Osteocyte (in vitro differentiated cells): ENCODE measurements at regions not wholly inside any gene's neighbourhood (a gene's known extent, or its start where the extent isn't known, plus 50 kb on each side); places are given as distances from the start of the nearest gene placed in this dataset.

Source experiments
- DNase-seq: peaks from one replicate; pipeline ENCODE4 v3.0.0; 2021; ENCODE audit warnings: mixed read lengths; ENCODE audit not compliant: unreplicated experiment; ENCODE audit errors: extremely low spot score
- H3K27ac Mint-ChIP-seq: one replicate; pipeline ENCODE4 v1.8.0; 2021; ENCODE audit warnings: mild to moderate bottlenecking, mixed read lengths; ENCODE audit not compliant: unreplicated experiment
- H3K27me3 Mint-ChIP-seq: one replicate; pipeline ENCODE4 v1.8.0; 2021; ENCODE audit warnings: mixed read lengths; ENCODE audit not compliant: unreplicated experiment
- H3K36me3 Mint-ChIP-seq: one replicate; pipeline ENCODE4 v1.8.0; 2021; ENCODE audit warnings: mixed read lengths; ENCODE audit not compliant: unreplicated experiment
- H3K4me1 Mint-ChIP-seq: one replicate; pipeline ENCODE4 v1.8.0; 2021; ENCODE audit warnings: mixed read lengths; ENCODE audit not compliant: unreplicated experiment
- H3K4me3 Mint-ChIP-seq: one replicate; pipeline ENCODE4 v1.8.0; 2021; ENCODE audit warnings: mild to moderate bottlenecking, moderate library complexity, mixed read lengths; ENCODE audit not compliant: unreplicated experiment
- H3K9me3 Mint-ChIP-seq: one replicate; pipeline ENCODE4 v1.8.0; 2021; ENCODE audit warnings: mixed read lengths; ENCODE audit not compliant: unreplicated experiment
- CTCF ChIP-seq: fragments of 200-600 bp; sonication (generic); IDR thresholded peaks from 2 replicates; pipeline ENCODE4 v1.5.0; 2021; ENCODE audit warnings: antibody characterized with exemption, mild to moderate bottlenecking, moderate library complexity

GRCh38 chr5:99460701-99461100 lies 531.9 kb upstream of the CHD1 start:
- H3K9me3 Mint-ChIP-seq, result no peaks in the 10 kb centered on the region
- no peaks in the 10 kb centered on the region for H3K4me1 Mint-ChIP-seq
- H3K27me3 Mint-ChIP-seq, result peaks cover 3% of the 10 kb centered on the region
- H3K36me3 Mint-ChIP-seq, result no peaks in the 10 kb centered on the region
- no peak for TF ChIP-seq CTCF
- H3K27ac Mint-ChIP-seq, result no peak overlapping the region
- no peak overlapping the region for H3K4me3 Mint-ChIP-seq
- DNase-seq, result no peak

- no peak overlapping the region for H3K27ac Mint-ChIP-seq
- TF ChIP-seq CTCF, result no peak
- H3K4me3 Mint-ChIP-seq, result no peak overlapping the region
- DNase-seq, result no peak
- no peaks in the 10 kb centered on the region for H3K4me1 Mint-ChIP-seq
- H3K27me3 Mint-ChIP-seq, result peaks cover 3% of the 10 kb centered on the region
- H3K9me3 Mint-ChIP-seq, result no peaks in the 10 kb centered on the region
- H3K36me3 Mint-ChIP-seq, result no peaks in the 10 kb centered on the region
Measured at GRCh38 chr5:99453196-99453595, 524.4 kb upstream of the CHD1 start.

DNA sequence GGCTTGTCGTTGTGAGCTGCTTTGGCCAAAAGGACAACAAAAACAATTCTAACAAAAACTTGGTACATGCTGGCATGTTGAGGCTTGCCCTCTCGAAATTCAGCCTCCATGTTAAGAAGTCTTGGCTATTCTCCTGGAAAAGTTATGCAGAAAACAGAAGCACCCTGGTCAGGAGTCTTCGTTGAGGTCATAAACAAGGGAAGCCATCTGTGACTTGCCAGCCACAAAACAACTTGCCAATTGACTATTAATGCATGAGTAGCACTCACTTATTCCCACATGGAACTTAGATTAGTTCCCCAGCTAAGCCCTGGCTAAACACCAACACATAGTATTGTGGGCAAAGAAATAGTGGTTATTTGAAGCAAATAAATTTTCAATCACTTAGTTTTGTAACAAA lies 521.0 kb upstream of the CHD1 start:
- Mint-ChIP-seq H3K27me3 (peaks cover 3% of the 10 kb centered on the region), H3K4me3 (no peak overlapping the region), H3K9me3 (no peaks in the 10 kb centered on the region), H3K27ac (no peak overlapping the region), H3K36me3 (no peaks in the 10 kb centered on the region), H3K4me1 (no peaks in the 10 kb centered on the region)
- no peak for TF ChIP-seq CTCF
- no peak for DNase-seq

- no peak for DNase-seq
- H3K27me3 Mint-ChIP-seq, result peaks cover 3% of the 10 kb centered on the region
- no peak for TF ChIP-seq CTCF
- H3K36me3 Mint-ChIP-seq, result no peaks in the 10 kb centered on the region
- no peak overlapping the region for H3K4me3 Mint-ChIP-seq
- H3K9me3 Mint-ChIP-seq, result no peaks in the 10 kb centered on the region
- H3K27ac Mint-ChIP-seq, result no peak overlapping the region
- no peaks in the 10 kb centered on the region for H3K4me1 Mint-ChIP-seq
Measured at GRCh38 chr5:99445805-99446204, 517.0 kb upstream of the CHD1 start.

DNA sequence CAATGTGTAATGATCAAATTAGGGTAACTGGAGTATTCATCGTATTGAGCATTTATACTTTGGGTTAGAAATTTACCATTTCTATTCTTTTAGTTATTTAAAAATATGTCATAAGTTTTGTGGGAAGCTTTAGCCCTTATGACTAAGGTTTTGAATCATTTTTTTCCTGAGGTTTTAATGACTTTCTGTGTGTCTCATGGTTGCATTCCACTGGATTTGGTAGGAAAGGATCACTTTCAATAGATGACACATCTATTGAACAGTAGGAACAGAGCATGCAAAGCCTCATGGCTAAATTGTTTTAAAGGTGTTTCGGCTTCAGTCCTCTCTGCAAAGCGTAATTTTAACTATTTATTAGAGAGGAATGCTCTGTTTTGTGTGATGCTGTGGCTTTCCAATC lies 512.4 kb upstream of the CHD1 start:
- no peak for DNase-seq
- Mint-ChIP-seq H3K9me3 (no peaks in the 10 kb centered on the region), H3K36me3 (no peaks in the 10 kb centered on the region), H3K4me1 (no peaks in the 10 kb centered on the region), H3K27me3 (peaks cover 3% of the 10 kb centered on the region), H3K4me3 (no peak overlapping the region), H3K27ac (no peak overlapping the region)
- no peak for TF ChIP-seq CTCF
